Thymus (tissue), 11 donors: ENCODE measurements at regions not wholly inside any gene's neighbourhood (a gene's known extent, or its start where the extent isn't known, plus 50 kb on each side); places are given as distances from the start of the nearest gene placed in this dataset.

Source experiments
- DNase-seq, 9 donors: peaks; one replicate each; pipeline ENCODE4 v3.0.0-alpha.2; 2013; ENCODE audit warnings: low spot score in 9 of 9, low read depth in 6 of 9, missing footprints in 1 of 9
- H3K27ac ChIP-seq, 2 donors: one replicate each; pipeline ENCODE4 v1.5.1; 2013; ENCODE audit warnings: control low read depth in 1 of 2, low read depth in 1 of 2, low read length in 1 of 2, mild to moderate bottlenecking in 1 of 2, moderate library complexity in 1 of 2
- H3K27me3 ChIP-seq, 2 donors: one replicate each; pipeline ENCODE4 v1.5.1; 2013; ENCODE audit warnings: low read length in 1 of 2; ENCODE audit not compliant: control insufficient read depth in 2 of 2, insufficient read depth in 1 of 2
- H3K36me3 ChIP-seq, 2 donors: one replicate each; pipeline ENCODE4 v1.5.1; 2013; ENCODE audit warnings: low read length in 1 of 2, mild to moderate bottlenecking in 1 of 2, moderate library complexity in 1 of 2; ENCODE audit not compliant: control insufficient read depth in 2 of 2, insufficient read depth in 2 of 2
- H3K4me1 ChIP-seq, 2 donors: one replicate each; pipeline ENCODE4 v1.5.1; 2013; ENCODE audit warnings: low read length in 2 of 2; ENCODE audit not compliant: control insufficient read depth in 2 of 2, insufficient read depth in 2 of 2
- H3K4me3 ChIP-seq, 2 donors: one replicate each; pipeline ENCODE4 v1.5.1; 2013; ENCODE audit warnings: low read length in 2 of 2, control low read depth in 1 of 2, mild to moderate bottlenecking in 1 of 2
- H3K9me3 ChIP-seq, 2 donors: one replicate each; pipeline ENCODE4 v1.5.1; 2013; ENCODE audit warnings: low read length in 1 of 2, mild to moderate bottlenecking in 1 of 2; ENCODE audit not compliant: control insufficient read depth in 2 of 2, insufficient read depth in 1 of 2
- WGBS: extraction: QIAGEN DNeasy Blood & Tissue Kit; methylation state at CpG from one replicate; pipeline ENCODE4 v1.1.7; 2013; 5-methylcytosine and 5-hydroxymethylcytosine counted together
- donor health status: healthy.

GRCh38 chr5:147167529-147167928 is 67.3 kb upstream of the STK32A start:
- no peak overlapping the region for H3K4me3 ChIP-seq
- no peaks in the 10 kb centered on the region for H3K4me1 ChIP-seq
- 93% methylated on average over 3 of the region's 3 CpGs for WGBS
- DNase-seq: no peak
- H3K27ac ChIP-seq: no peak overlapping the region
- H3K9me3 ChIP-seq: no peaks in the 10 kb centered on the region
- no peaks in the 10 kb centered on the region for H3K36me3 ChIP-seq
- H3K27me3 ChIP-seq: no peaks in the 10 kb centered on the region

- Histone ChIP-seq H3K9me3 (no peaks in the 10 kb centered on the region), H3K4me1 (no peaks in the 10 kb centered on the region), H3K27ac (no peak overlapping the region), H3K4me3 (no peak overlapping the region), H3K36me3 (no peaks in the 10 kb centered on the region), H3K27me3 (no peaks in the 10 kb centered on the region)
- 84% methylated on average over 4 of the region's 4 CpGs for WGBS
- DNase-seq: no peak
Observed at GRCh38 chr5:147168578-147169327, 66.1 kb upstream of the STK32A start.

GRCh38 chr5:147169399-147169798 is 65.4 kb upstream of the STK32A start:
- H3K4me1 ChIP-seq: no peaks in the 10 kb centered on the region
- H3K9me3 ChIP-seq: no peaks in the 10 kb centered on the region
- no peak overlapping the region for H3K4me3 ChIP-seq
- H3K27ac ChIP-seq: no peak overlapping the region
- H3K36me3 ChIP-seq: no peaks in the 10 kb centered on the region
- no peaks in the 10 kb centered on the region for H3K27me3 ChIP-seq
- no peak for DNase-seq

GRCh38 chr5:147169901-147170300 is 64.9 kb upstream of the STK32A start:
- Histone ChIP-seq H3K4me1 (no peaks in the 10 kb centered on the region), H3K4me3 (no peak overlapping the region), H3K9me3 (no peaks in the 10 kb centered on the region), H3K36me3 (no peaks in the 10 kb centered on the region), H3K27ac (no peak overlapping the region), H3K27me3 (no peaks in the 10 kb centered on the region)
- WGBS: 94% methylated on average over 3 of the region's 3 CpGs
- DNase-seq: no peak

- Histone ChIP-seq H3K4me1 (no peaks in the 10 kb centered on the region), H3K27me3 (no peaks in the 10 kb centered on the region), H3K4me3 (no peak overlapping the region), H3K36me3 (no peaks in the 10 kb centered on the region), H3K27ac (no peak overlapping the region), H3K9me3 (no peaks in the 10 kb centered on the region)
- no peak for DNase-seq
- 54% methylated on average over 4 of the region's 4 CpGs for WGBS
Observed at GRCh38 chr5:147170603-147171002, 64.2 kb upstream of the STK32A start.

GRCh38 chr5:147174671-147175265 is 60.1 kb upstream of the STK32A start:
- Histone ChIP-seq H3K9me3 (no peaks in the 10 kb centered on the region), H3K4me1 (no peaks in the 10 kb centered on the region), H3K27me3 (no peaks in the 10 kb centered on the region), H3K4me3 (no peak overlapping the region), H3K36me3 (no peaks in the 10 kb centered on the region), H3K27ac (no peak overlapping the region)
- no peak for DNase-seq
- 96% methylated on average over 2 of the region's 2 CpGs for WGBS

- no peak for DNase-seq
- Histone ChIP-seq H3K4me3 (no peak overlapping the region), H3K4me1 (no peaks in the 10 kb centered on the region), H3K9me3 (no peaks in the 10 kb centered on the region), H3K27ac (no peak overlapping the region), H3K27me3 (no peaks in the 10 kb centered on the region), H3K36me3 (no peaks in the 10 kb centered on the region)
- WGBS: 86% methylated on average over 2 of the region's 2 CpGs
Observed at GRCh38 chr5:147175516-147176097, 59.2 kb upstream of the STK32A start.

GRCh38 chr5:147176422-147176821 is 58.4 kb upstream of the STK32A start:
- no peaks in the 10 kb centered on the region for H3K36me3 ChIP-seq
- WGBS: 91% methylated on average over 4 of the region's 4 CpGs

GRCh38 chr5:147177125-147177840 is 57.5 kb upstream of the STK32A start:
- Histone ChIP-seq H3K27me3 (no peaks in the 10 kb centered on the region), H3K4me1 (no peaks in the 10 kb centered on the region), H3K36me3 (no peaks in the 10 kb centered on the region), H3K9me3 (no peaks in the 10 kb centered on the region), H3K27ac (no peak overlapping the region), H3K4me3 (no peak overlapping the region)
- DNase-seq: no peak
- 81% methylated on average over 6 of the region's 6 CpGs for WGBS

More at GRCh38 chr5:147176422-147176821, 58.4 kb upstream of the STK32A start:
- Histone ChIP-seq H3K27me3 (no peaks in the 10 kb centered on the region), H3K27ac (no peak overlapping the region), H3K4me1 (no peaks in the 10 kb centered on the region), H3K4me3 (no peak overlapping the region), H3K9me3 (no peaks in the 10 kb centered on the region)
- no peak for DNase-seq
